K562 (cell line): ENCODE measurements at regions not wholly inside any gene's neighbourhood (a gene's known extent, or its start where the extent isn't known, plus 50 kb on each side); places are given as distances from the start of the nearest gene placed in this dataset.
A peak's percentile ranks its signal among the peaks of the same experiment; 100 is the strongest.

Experiments
- ATAC-seq: fragments of 200-7000 bp; cut with Tn5 transposase; 3 replicates; pipeline ENCODE4 v1.9.1; 2020; ENCODE audit warnings: moderate library complexity
- BruUV-seq: library from RNA; stranded (reverse); fragments of 400-500 nt; replicated peaks from 2 replicates; lab custom pipeline; 2021; lab: Mats Ljungman, UMichigan
- CTCF ChIA-PET: fragments of 300-600 bp; formaldehyde crosslinking; extraction: SDS; loops from one replicate; lab custom pipeline; 2021; ENCODE audit warnings: low intra/inter-chr PET ratio; lab: Yijun Ruan, JAX
- POLR2A ChIA-PET: fragments of 300-600, 350-650 bp; sonication (Branson Sonifier 250); formaldehyde crosslinking; extraction: SDS; loops from one replicate; lab custom pipeline; 2021; ENCODE audit warnings: antibody characterized with exemption, inconsistent platforms; lab: Yijun Ruan, JAX
- DNase-seq, 4 experiments: peaks; one replicate each; pipeline versions ENCODE4 v3.0.0 to v3.0.0-alpha.2; 2011 to 2018; ENCODE audit warnings: low spot score in 3 of 4, mixed read lengths in 3 of 4; ENCODE audit errors: extremely low read depth in 1 of 4
- FAIRE-seq: peaks from 2 replicates; lab custom pipeline; 2011; peaks lifted over from hg19 to GRCh38; lab: Jason Lieb, UNC
- H2AFZ ChIP-seq: 2 replicates; pipeline ENCODE4 v1.6.0; 2011; ENCODE audit warnings: low read depth, low read length, control low read depth, inconsistent platforms
- H3K27ac ChIP-seq: fragments of 200-600 bp; 3 replicates; pipeline ENCODE4 v1.8.0; 2011; ENCODE audit warnings: low read depth, mild to moderate bottlenecking, control low read depth, inconsistent platforms, low read length, moderate library complexity, mixed read lengths; ENCODE audit errors: extremely low read depth
- H3K27me3 ChIP-seq, 2 experiments: fragments of 300-600 bp in 1 of 2; 2 replicates in 1 of 2; 3 replicates in 1 of 2; pipeline versions ENCODE4 v1.6.0 to v1.8.0; 2011; ENCODE audit warnings: inconsistent platforms in 2 of 2, low read length in 2 of 2, mild to moderate bottlenecking in 1 of 2, mixed read lengths in 1 of 2, moderate library complexity in 1 of 2; ENCODE audit not compliant: control insufficient read depth in 2 of 2, insufficient read depth in 2 of 2
- H3K36me3 ChIP-seq: fragments of 300-600 bp; 3 replicates; pipeline ENCODE4 v1.8.0; 2011; ENCODE audit warnings: mild to moderate bottlenecking, low read length, inconsistent platforms; ENCODE audit not compliant: control insufficient read depth, insufficient read depth
- H3K4me1 ChIP-seq, 2 experiments: fragments of 200-600 bp in 1 of 2; replicated peaks in 1 of 2; 2 replicates in 1 of 2; 3 replicates in 1 of 2; pipeline versions ENCODE4 v1.5.1 to v1.8.0; 2011; ENCODE audit warnings: inconsistent platforms in 2 of 2, low read length in 2 of 2, mild to moderate bottlenecking in 1 of 2, mixed read lengths in 1 of 2, moderate library complexity in 1 of 2; ENCODE audit not compliant: control insufficient read depth in 2 of 2, insufficient read depth in 2 of 2
- H3K4me2 ChIP-seq: 2 replicates; pipeline ENCODE4 v1.6.1; 2011; ENCODE audit warnings: low read length, control low read depth, inconsistent platforms, mixed read lengths; ENCODE audit not compliant: insufficient read depth
- H3K4me3 ChIP-seq: fragments of 200-600 bp; sonication (generic), shearing (Covaris generic); 2 replicates; pipeline ENCODE4 v1.5.1; 2016; ENCODE audit warnings: control low read depth, inconsistent platforms
- H3K79me2 ChIP-seq: fragments of 200-600 bp; 3 replicates; pipeline ENCODE4 v1.8.0; 2011; ENCODE audit warnings: low read length, inconsistent platforms; ENCODE audit not compliant: control insufficient read depth, insufficient read depth
- H3K9ac ChIP-seq, 2 experiments: 2 replicates each; pipeline versions ENCODE4 v1.6.0 to v1.6.1; 2011; ENCODE audit warnings: low read depth in 2 of 2, low read length in 2 of 2, control low read depth in 1 of 2, inconsistent platforms in 1 of 2, mild to moderate bottlenecking in 1 of 2, mixed read lengths in 1 of 2; ENCODE audit not compliant: insufficient read depth in 1 of 2
- H3K9me1 ChIP-seq: one replicate; pipeline ENCODE4 v1.6.0; 2011; ENCODE audit warnings: inconsistent platforms, mild to moderate bottlenecking, low read length, moderate library complexity; ENCODE audit not compliant: control insufficient read depth, insufficient read depth
- H3K9me3 ChIP-seq: replicated peaks from 2 replicates; pipeline ENCODE4 v1.5.1; 2011; ENCODE audit warnings: low read depth, low read length, inconsistent platforms; ENCODE audit not compliant: control insufficient read depth, insufficient read depth
- H4K20me1 ChIP-seq: replicated peaks from 2 replicates; pipeline ENCODE4 v1.6.1; 2011; ENCODE audit warnings: low read length, inconsistent platforms, mixed read lengths; ENCODE audit not compliant: control insufficient read depth, insufficient read depth
- CBX8 ChIP-seq: fragments of 200-600 bp; sonication (generic); IDR thresholded peaks from 2 replicates; pipeline ENCODE4 v1.6.1; 2012; ENCODE audit warnings: borderline replicate concordance, mixed run types, low read depth, mild to moderate bottlenecking, moderate library complexity, mixed read lengths, low read length, control low read depth, inconsistent platforms; ENCODE audit not compliant: poor library complexity, severe bottlenecking; ENCODE audit errors: extremely low read depth
- CEBPG ChIP-seq, 3 experiments: fragments of 200-800 bp in 1 of 3; sonication (Bioruptor generic) in 1 of 3; sonication (generic) in 1 of 3; formaldehyde crosslinking in 1 of 3; IDR thresholded peaks in 2 of 3; conservative IDR thresholded peaks in 1 of 3; 2 replicates each; pipeline versions ENCODE4 v1.6.1 to v1.8.0; 2016 to 2022; ENCODE audit warnings: missing compliant biosample characterization in 2 of 3, missing genetic modification characterization in 2 of 3, mild to moderate bottlenecking in 1 of 3, missing genetic modification reagents in 1 of 3
- GATA2 ChIP-seq: sonication (generic); formaldehyde crosslinking; IDR thresholded peaks from 2 replicates; pipeline ENCODE4 v1.4.0; 2020; ENCODE audit warnings: mild to moderate bottlenecking, missing genetic modification reagents
- MBD1 ChIP-seq: fragments of 250-450 bp; sonication (Bioruptor Pico); IDR thresholded peaks from 2 replicates; pipeline ENCODE4 v1.8.0; 2022; ENCODE audit warnings: inconsistent platforms
- MCM3 ChIP-seq: fragments of 450-650 bp; IDR thresholded peaks from 2 replicates; pipeline ENCODE4 v1.6.1; 2016
- NFE2 ChIP-seq: IDR thresholded peaks from 2 replicates; pipeline ENCODE4 v1.6.1; 2014; ENCODE audit warnings: antibody characterized with exemption, low read depth
- NR2C2 ChIP-seq, 2 experiments: fragments of 200-800 bp in 1 of 2; sonication (Bioruptor generic) in 1 of 2; sonication (generic) in 1 of 2; formaldehyde crosslinking in 1 of 2; IDR thresholded peaks; 2 replicates each; pipeline versions ENCODE4 v1.6.1 to v1.8.0; 2016 to 2022; ENCODE audit warnings: mild to moderate bottlenecking in 1 of 2, missing compliant biosample characterization in 1 of 2, missing genetic modification characterization in 1 of 2, missing genetic modification reagents in 1 of 2
- NRF1 ChIP-seq, 2 experiments: fragments of 450-650 bp; IDR thresholded peaks in 1 of 2; conservative IDR thresholded peaks in 1 of 2; 2 replicates each; pipeline ENCODE4 v1.6.1; 2014; ENCODE audit warnings: mild to moderate bottlenecking in 2 of 2
- OTX1 ChIP-seq: fragments of 450-650 bp; formaldehyde crosslinking; IDR thresholded peaks from 2 replicates; pipeline ENCODE4 v1.4.0; 2022; ENCODE audit warnings: mild to moderate bottlenecking
- POLR2AphosphoS2 ChIP-seq: IDR thresholded peaks from 2 replicates; pipeline ENCODE4 v1.6.1; 2012; ENCODE audit warnings: low read length, improper control_type of control experiment
- SOX6 ChIP-seq: fragments of 450-650 bp; IDR thresholded peaks from 2 replicates; pipeline ENCODE4 v1.6.1; 2014; ENCODE audit warnings: mild to moderate bottlenecking
- SRSF7 ChIP-seq: fragments of 200-400 bp; formaldehyde crosslinking; optimal IDR thresholded peaks from 2 replicates; pipeline ENCODE3; 2017; ENCODE audit warnings: mild to moderate bottlenecking, low read depth, low read length
- ZNF175 ChIP-seq: fragments of 200-800 bp; sonication (Bioruptor generic); IDR thresholded peaks from 2 replicates; pipeline ENCODE4 v1.6.1; 2016; ENCODE audit warnings: low read depth, mild to moderate bottlenecking, missing genetic modification characterization, missing compliant biosample characterization
- WGBS: fragments of 100-300 bp; shearing (Covaris generic); methylation state at CpG from one replicate; pipeline ENCODE4 v1.1.6; 2016; ENCODE audit warnings: low coverage, mixed read lengths; ENCODE audit not compliant: insufficient coverage; ENCODE audit errors: missing lambda C conversion rate; 5-methylcytosine and 5-hydroxymethylcytosine counted together
- in situ Hi-C: fragments of 300-500 bp; cut with MboI; formaldehyde crosslinking; loops from 4 replicates; pipeline ENCODE4 v1.15.0; 2018; ENCODE audit warnings: inconsistent platforms, mixed read lengths
- intact Hi-C: fragments of 100-400 bp; cut with micrococcal nuclease; formaldehyde crosslinking; loops from 2 replicates; pipeline ENCODE4 v1.14.2; 2022

- no peaks in the 10 kb centered on the region for H3K36me3 ChIP-seq
- WGBS, result 0% methylated on average over 6 of the region's 6 CpGs
- H3K9ac ChIP-seq, result no peak overlapping the region
- in situ Hi-C loops, result no loop called here
- no peak overlapping the region for H2AFZ ChIP-seq
- intact Hi-C loops, result no loop called here
- H4K20me1 ChIP-seq, result no peaks in the 10 kb centered on the region
- H3K9me1 ChIP-seq, result no peaks in the 10 kb centered on the region
- H3K27me3 ChIP-seq, result peaks cover 0 to 5% of the 10 kb centered on the region in 2 experiments; a peak in 1 of 5 replicates
- ATAC-seq (no peak), DNase-seq (no peak), FAIRE-seq (no peak)
- BruUV-seq, result no TSS peak
- no peaks in the 10 kb centered on the region for H3K79me2 ChIP-seq
- H3K9me3 ChIP-seq, result no peaks in the 10 kb centered on the region
- ChIA-PET POLR2A (no interaction called here), CTCF (no interaction called here)
- no peak for TF ChIP-seq CEBPG (CRISPR knock-in tag; IDR thresholded peaks at IDR 0.05)
- TF ChIP-seq CEBPG (tag; conservative IDR thresholded peaks at IDR 0.05 in 1 of 2, IDR thresholded peaks at IDR 0.05 in 1 of 2), result peak in 1 of 2 experiments; percentile 60; a peak in 1 of 4 replicates
- TF ChIP-seq CBX8, result no peak
- TF ChIP-seq NFE2, result peak; percentile 28; the same call in 1 of the 2 replicates
- TF ChIP-seq NRF1 (conservative IDR thresholded peaks at IDR 0.05 in 1 of 2, IDR thresholded peaks at IDR 0.05 in 1 of 2), result peak; percentile 69 to 71
- no peaks in the 10 kb centered on the region for H3K4me1 ChIP-seq
- no peak overlapping the region for H3K27ac ChIP-seq
- H3K4me2 ChIP-seq, result no peak overlapping the region
- no peak overlapping the region for H3K4me3 ChIP-seq
These were observed 273.7 kb downstream of the HNRNPD start for GRCh38 chr4:82099928-82100579.

DNA sequence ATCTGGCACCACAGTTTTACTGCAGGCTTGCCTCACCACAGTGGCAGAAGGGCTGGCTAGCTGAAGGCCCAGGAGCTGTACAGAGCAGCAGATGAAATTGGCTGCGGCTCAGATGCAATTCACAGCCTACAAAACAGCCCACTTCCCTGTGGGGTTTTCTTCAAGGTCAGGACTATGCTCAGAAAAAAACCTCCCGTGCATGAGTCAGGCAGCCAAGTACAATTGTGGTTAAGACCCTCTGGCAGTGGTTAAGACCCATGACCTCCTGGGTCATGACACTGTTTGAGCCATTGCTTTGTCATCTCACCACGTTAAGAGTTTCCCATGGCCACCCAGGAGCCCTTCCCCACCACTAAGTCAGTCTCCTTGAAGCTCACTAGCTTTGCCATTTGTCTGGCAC lies 276.3 kb downstream of the HNRNPD start:
- DNase-seq (no peak), FAIRE-seq (no peak), ATAC-seq (peak; percentile 22; the same call in 2 of the 3 replicates)
- BruUV-seq, result no TSS peak
- no peaks in the 10 kb centered on the region for H3K4me1 ChIP-seq
- no peaks in the 10 kb centered on the region for H3K36me3 ChIP-seq
- H3K27ac ChIP-seq, result no peak overlapping the region
- H3K4me3 ChIP-seq, result no peak overlapping the region
- peaks cover 0 to 5% of the 10 kb centered on the region in 2 experiments; a peak in 1 of 5 replicates for H3K27me3 ChIP-seq
- POLR2A ChIA-PET, result no interaction called here
- in situ Hi-C loops, result no loop called here
- no peak overlapping the region for H3K9ac ChIP-seq
- H3K4me2 ChIP-seq, result no peak overlapping the region
- 0% methylated on average over 3 of the region's 3 CpGs for WGBS
- no peaks in the 10 kb centered on the region for H3K79me2 ChIP-seq
- no peaks in the 10 kb centered on the region for H4K20me1 ChIP-seq
- intact Hi-C loops, result no loop called here
- no peaks in the 10 kb centered on the region for H3K9me3 ChIP-seq
- no peak overlapping the region for H2AFZ ChIP-seq
- H3K9me1 ChIP-seq, result no peaks in the 10 kb centered on the region
- CTCF ChIA-PET, result no interaction called here
- no peak for TF ChIP-seq MBD1 (CRISPR knock-in tag)
- no peak for TF ChIP-seq POLR2AphosphoS2
- TF ChIP-seq MCM3, result no peak
- peak; percentile 92 for TF ChIP-seq SOX6
- TF ChIP-seq SRSF7, result no peak
- 0 out of 2 replicates have a peak, but pooled peaks have one; percentile 31 for TF ChIP-seq ZNF175 (CRISPR knock-in tag)
- no peak for TF ChIP-seq OTX1 (CRISPR knock-in tag)
- TF ChIP-seq GATA2 (CRISPR knock-in tag), result no peak
- TF ChIP-seq NR2C2 (CRISPR knock-in tag; IDR thresholded peaks at IDR 0.05), result no peak
- peak; percentile 53; the same call in 1 of the 2 replicates for TF ChIP-seq NR2C2 (tag; IDR thresholded peaks at IDR 0.05)
